ENCODE measurements at regions not wholly inside any gene's neighbourhood (a gene's known extent, or its start where the extent isn't known, plus 50 kb on each side); places are given as distances from the start of the nearest gene placed in this dataset.

- Histone ChIP-seq H3K9me3 (ENCODE audit: control insufficient read depth, insufficient read depth, low read length) (no peaks in the 10 kb centered on the region), H3K27me3 (ENCODE audit: control insufficient read depth, insufficient read depth, low read length) (peaks cover 7% of the 10 kb centered on the region), H3K27ac (ENCODE audit: insufficient read depth, low read length) (no peak overlapping the region), H4K8ac (ENCODE audit: low read depth in 2 of 2, low read length in 2 of 2) (no peak overlapping the region), H3K18ac (ENCODE audit: low read depth, low read length) (no peak overlapping the region), H3K79me1 (ENCODE audit: low read depth in 1 of 2, low read length in 2 of 2) (no peaks in the 10 kb centered on the region), H3K4me3 (ENCODE audit: insufficient read depth, low read depth, low read length) (no peak overlapping the region), H3K23ac (ENCODE audit: low read depth, low read length) (no peak overlapping the region), H2BK20ac (ENCODE audit: low read depth, low read length) (no peak overlapping the region), H3K9ac (ENCODE audit: low read depth, low read length) (no peak overlapping the region), H3K9me1 (ENCODE audit: insufficient read depth, low read length) (no peaks in the 10 kb centered on the region), H4K91ac (ENCODE audit: insufficient read depth, low read depth, low read length) (no peak overlapping the region), H2AK5ac (ENCODE audit: low read depth, low read length) (no peak overlapping the region), H2AFZ (replicated peaks; ENCODE audit: low read length, poor library complexity) (no peak overlapping the region), H3K4ac (ENCODE audit: low read depth, low read length) (no peak overlapping the region), H3K4me1 (ENCODE audit: control insufficient read depth, insufficient read depth, low read length) (no peaks in the 10 kb centered on the region), H3K4me2 (ENCODE audit: low read depth, low read length) (no peak overlapping the region), H2BK15ac (ENCODE audit: low read depth, low read length) (no peak overlapping the region), H3K56ac (ENCODE audit: extremely low read depth, insufficient read depth, low read length) (no peak overlapping the region), H2BK5ac (ENCODE audit: low read depth, low read length, poor library complexity, severe bottlenecking) (no peak overlapping the region), H3K14ac (replicated peaks; ENCODE audit: low read depth, low read length) (no peak overlapping the region), H4K20me1 (ENCODE audit: insufficient read depth, low read length) (no peaks in the 10 kb centered on the region), H3K36me3 (ENCODE audit: control insufficient read depth, insufficient read depth, low read length) (no peaks in the 10 kb centered on the region), H2BK120ac (ENCODE audit: low read depth, low read length) (no peak overlapping the region), H2AK9ac (replicated peaks; ENCODE audit: low read depth, low read length, poor library complexity) (no peak overlapping the region), H4K5ac (ENCODE audit: low read depth, low read length) (no peak overlapping the region)
- ChIA-PET CTCF (no interaction called here), POLR2A (ENCODE audit: unreplicated experiment) (no interaction called here)
- TF ChIP-seq SMC3 (IDR thresholded peaks at IDR 0.05; ENCODE audit: low read depth, low read length): no peak
- TF ChIP-seq, protein P1, sequence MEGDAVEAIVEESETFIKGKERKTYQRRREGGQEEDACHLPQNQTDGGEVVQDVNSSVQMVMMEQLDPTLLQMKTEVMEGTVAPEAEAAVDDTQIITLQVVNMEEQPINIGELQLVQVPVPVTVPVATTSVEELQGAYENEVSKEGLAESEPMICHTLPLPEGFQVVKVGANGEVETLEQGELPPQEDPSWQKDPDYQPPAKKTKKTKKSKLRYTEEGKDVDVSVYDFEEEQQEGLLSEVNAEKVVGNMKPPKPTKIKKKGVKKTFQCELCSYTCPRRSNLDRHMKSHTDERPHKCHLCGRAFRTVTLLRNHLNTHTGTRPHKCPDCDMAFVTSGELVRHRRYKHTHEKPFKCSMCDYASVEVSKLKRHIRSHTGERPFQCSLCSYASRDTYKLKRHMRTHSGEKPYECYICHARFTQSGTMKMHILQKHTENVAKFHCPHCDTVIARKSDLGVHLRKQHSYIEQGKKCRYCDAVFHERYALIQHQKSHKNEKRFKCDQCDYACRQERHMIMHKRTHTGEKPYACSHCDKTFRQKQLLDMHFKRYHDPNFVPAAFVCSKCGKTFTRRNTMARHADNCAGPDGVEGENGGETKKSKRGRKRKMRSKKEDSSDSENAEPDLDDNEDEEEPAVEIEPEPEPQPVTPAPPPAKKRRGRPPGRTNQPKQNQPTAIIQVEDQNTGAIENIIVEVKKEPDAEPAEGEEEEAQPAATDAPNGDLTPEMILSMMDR (conservative IDR thresholded peaks at IDR 0.05; ENCODE audit: low read depth, low read length): no peak
- TF ChIP-seq FOS (IDR thresholded peaks at IDR 0.05; ENCODE audit: low read depth, low read length): no peak
- TF ChIP-seq RAD21 (IDR thresholded peaks at IDR 0.05; ENCODE audit: low read length): no peak
- TF ChIP-seq CEBPB (IDR thresholded peaks at IDR 0.05; ENCODE audit: low read depth, low read length): no peak
- no peak for TF ChIP-seq MAZ (IDR thresholded peaks at IDR 0.05; ENCODE audit: borderline replicate concordance, low read depth, low read length)
- TF ChIP-seq, protein P2, sequence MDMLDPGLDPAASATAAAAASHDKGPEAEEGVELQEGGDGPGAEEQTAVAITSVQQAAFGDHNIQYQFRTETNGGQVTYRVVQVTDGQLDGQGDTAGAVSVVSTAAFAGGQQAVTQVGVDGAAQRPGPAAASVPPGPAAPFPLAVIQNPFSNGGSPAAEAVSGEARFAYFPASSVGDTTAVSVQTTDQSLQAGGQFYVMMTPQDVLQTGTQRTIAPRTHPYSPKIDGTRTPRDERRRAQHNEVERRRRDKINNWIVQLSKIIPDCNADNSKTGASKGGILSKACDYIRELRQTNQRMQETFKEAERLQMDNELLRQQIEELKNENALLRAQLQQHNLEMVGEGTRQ (IDR thresholded peaks at IDR 0.05; ENCODE audit: low read depth, low read length): no peak
- no peak for TF ChIP-seq MXI1 (IDR thresholded peaks at IDR 0.05; ENCODE audit: borderline replicate concordance, low read depth, low read length)
- TF ChIP-seq NFE2L2 (IDR thresholded peaks at IDR 0.05; ENCODE audit: low read depth, low read length): no peak
- no peak for TF ChIP-seq RFX5 (IDR thresholded peaks at IDR 0.05; ENCODE audit: low read depth, low read length)
- TF ChIP-seq RCOR1 (IDR thresholded peaks at IDR 0.05; ENCODE audit: insufficient replicate concordance, low read length): no peak
- TF ChIP-seq POLR2A (IDR thresholded peaks at IDR 0.05; ENCODE audit: low read depth, low read length): no peak
- TF ChIP-seq CHD1 (IDR thresholded peaks at IDR 0.05; ENCODE audit: low read depth, low read length): no peak
- TF ChIP-seq, protein P3, sequence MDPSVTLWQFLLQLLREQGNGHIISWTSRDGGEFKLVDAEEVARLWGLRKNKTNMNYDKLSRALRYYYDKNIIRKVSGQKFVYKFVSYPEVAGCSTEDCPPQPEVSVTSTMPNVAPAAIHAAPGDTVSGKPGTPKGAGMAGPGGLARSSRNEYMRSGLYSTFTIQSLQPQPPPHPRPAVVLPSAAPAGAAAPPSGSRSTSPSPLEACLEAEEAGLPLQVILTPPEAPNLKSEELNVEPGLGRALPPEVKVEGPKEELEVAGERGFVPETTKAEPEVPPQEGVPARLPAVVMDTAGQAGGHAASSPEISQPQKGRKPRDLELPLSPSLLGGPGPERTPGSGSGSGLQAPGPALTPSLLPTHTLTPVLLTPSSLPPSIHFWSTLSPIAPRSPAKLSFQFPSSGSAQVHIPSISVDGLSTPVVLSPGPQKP (IDR thresholded peaks at IDR 0.05; ENCODE audit: borderline replicate concordance, low read depth, low read length): no peak
- no peak for TF ChIP-seq BHLHE40 (IDR thresholded peaks at IDR 0.05; ENCODE audit: low read depth, low read length)
- TF ChIP-seq MAFK (IDR thresholded peaks at IDR 0.05; ENCODE audit: low read depth, low read length): no peak
- intact Hi-C loops (cut with micrococcal nuclease) (loop anchor here (10.0 kb wide), 1 partner anchor 252 kb away; no protein-coding TSS in a partner anchor), in situ Hi-C loops (cut with MboI; ENCODE audit: low sequenced_read_pairs) (no loop called here), dilution Hi-C loops (cut with HindIII; ENCODE audit: low sequenced_read_pairs, unreplicated experiment) (no loop called here)
- no peak for DNase-seq
- no TSS peak for BruUV-seq (replicated peaks)
- ATAC-seq (ENCODE audit: low read depth): no peak
- no CpG with 5 or more reads among the region's 1 CpG for WGBS, 2 experiments (ENCODE audit: extremely low coverage in 2 of 2, insufficient read length in 1 of 2)
Measured at GRCh38 chr20:22722811-22723210, 138.4 kb upstream of the FOXA2 start.
